Astrocyte (in vitro differentiated cells and primary cell): ENCODE measurements at regions not wholly inside any gene's neighbourhood (a gene's known extent, or its start where the extent isn't known, plus 50 kb on each side); places are given as distances from the start of the nearest gene placed in this dataset.

Experiments
- EZH2 ChIP-seq: IDR thresholded peaks from 2 replicates; pipeline ENCODE4 v1.6.1; 2012; ENCODE audit warnings: mild to moderate bottlenecking, low read length, inconsistent platforms; ENCODE audit not compliant: insufficient read depth
- TF ChIP-seq, protein P1 (sequence below): IDR thresholded peaks from 2 replicates; pipeline ENCODE4 v1.5.1; 2011; ENCODE audit warnings: low read depth, mild to moderate bottlenecking, inconsistent platforms, low read length, moderate library complexity; ENCODE audit not compliant: insufficient read depth

DNA sequence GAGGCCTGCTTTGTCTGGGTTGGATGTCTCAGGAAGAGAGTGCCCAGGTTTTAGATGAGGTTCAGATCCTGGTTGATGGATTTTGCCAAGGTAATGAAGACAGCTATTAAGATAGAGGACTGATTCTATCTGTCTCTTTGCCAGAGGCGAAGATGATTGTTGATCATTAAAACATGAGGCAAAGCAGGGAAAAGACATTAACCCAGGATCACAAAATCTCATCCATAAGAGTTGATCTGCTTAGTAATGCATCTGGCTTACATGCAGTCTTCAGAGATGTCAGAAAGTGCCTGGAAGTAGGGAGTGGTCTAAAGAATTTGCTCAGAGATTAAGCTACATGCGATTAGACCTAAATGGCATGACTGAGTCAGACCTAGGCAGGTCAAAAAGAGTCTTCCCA is 229.6 kb upstream of the PLD5 start:
- TF ChIP-seq, protein P1, sequence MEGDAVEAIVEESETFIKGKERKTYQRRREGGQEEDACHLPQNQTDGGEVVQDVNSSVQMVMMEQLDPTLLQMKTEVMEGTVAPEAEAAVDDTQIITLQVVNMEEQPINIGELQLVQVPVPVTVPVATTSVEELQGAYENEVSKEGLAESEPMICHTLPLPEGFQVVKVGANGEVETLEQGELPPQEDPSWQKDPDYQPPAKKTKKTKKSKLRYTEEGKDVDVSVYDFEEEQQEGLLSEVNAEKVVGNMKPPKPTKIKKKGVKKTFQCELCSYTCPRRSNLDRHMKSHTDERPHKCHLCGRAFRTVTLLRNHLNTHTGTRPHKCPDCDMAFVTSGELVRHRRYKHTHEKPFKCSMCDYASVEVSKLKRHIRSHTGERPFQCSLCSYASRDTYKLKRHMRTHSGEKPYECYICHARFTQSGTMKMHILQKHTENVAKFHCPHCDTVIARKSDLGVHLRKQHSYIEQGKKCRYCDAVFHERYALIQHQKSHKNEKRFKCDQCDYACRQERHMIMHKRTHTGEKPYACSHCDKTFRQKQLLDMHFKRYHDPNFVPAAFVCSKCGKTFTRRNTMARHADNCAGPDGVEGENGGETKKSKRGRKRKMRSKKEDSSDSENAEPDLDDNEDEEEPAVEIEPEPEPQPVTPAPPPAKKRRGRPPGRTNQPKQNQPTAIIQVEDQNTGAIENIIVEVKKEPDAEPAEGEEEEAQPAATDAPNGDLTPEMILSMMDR, result no peak
- TF ChIP-seq EZH2, result no peak
